AG09309 (cell line): ENCODE measurements at regions not wholly inside any gene's neighbourhood (a gene's known extent, or its start where the extent isn't known, plus 50 kb on each side); places are given as distances from the start of the nearest gene placed in this dataset.

Experiments used
- DNase-seq: peaks from one replicate; pipeline ENCODE4 v3.0.0-alpha.2; 2010; ENCODE audit warnings: low read depth
- H3K4me3 ChIP-seq: 2 replicates; pipeline ENCODE4 v1.5.1; 2011; ENCODE audit warnings: mild to moderate bottlenecking, low read depth, low read length, moderate library complexity; ENCODE audit not compliant: control insufficient read depth
- TF ChIP-seq, protein P1 (sequence below): IDR thresholded peaks from 2 replicates; pipeline ENCODE4 v1.5.1; 2011; ENCODE audit warnings: mild to moderate bottlenecking, low read depth, low read length, inconsistent platforms; ENCODE audit not compliant: insufficient read depth, control insufficient read depth; ENCODE audit errors: missing control alignments

DNA sequence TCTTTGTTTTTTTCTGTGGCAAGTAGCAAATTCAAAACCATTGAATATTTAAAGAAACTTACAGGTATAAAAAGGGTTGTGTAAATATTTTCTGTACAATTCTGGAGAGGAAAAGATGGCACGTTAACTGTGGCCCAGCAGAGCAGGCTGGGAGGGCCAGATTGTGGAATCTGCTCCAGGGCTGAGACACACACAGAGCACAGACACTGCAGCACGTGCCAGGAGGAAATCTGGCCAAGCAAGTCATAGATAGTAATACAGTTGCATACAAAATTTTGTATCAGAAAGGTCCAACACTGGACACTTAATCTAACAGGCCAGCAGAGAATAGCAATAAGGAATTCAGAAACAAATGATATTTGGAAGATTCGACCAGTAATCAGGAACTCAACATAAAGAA, 763.7 kb downstream of the PDHA2 start:
- no peak overlapping the region for H3K4me3 ChIP-seq
- no peak for DNase-seq
- TF ChIP-seq, protein P1, sequence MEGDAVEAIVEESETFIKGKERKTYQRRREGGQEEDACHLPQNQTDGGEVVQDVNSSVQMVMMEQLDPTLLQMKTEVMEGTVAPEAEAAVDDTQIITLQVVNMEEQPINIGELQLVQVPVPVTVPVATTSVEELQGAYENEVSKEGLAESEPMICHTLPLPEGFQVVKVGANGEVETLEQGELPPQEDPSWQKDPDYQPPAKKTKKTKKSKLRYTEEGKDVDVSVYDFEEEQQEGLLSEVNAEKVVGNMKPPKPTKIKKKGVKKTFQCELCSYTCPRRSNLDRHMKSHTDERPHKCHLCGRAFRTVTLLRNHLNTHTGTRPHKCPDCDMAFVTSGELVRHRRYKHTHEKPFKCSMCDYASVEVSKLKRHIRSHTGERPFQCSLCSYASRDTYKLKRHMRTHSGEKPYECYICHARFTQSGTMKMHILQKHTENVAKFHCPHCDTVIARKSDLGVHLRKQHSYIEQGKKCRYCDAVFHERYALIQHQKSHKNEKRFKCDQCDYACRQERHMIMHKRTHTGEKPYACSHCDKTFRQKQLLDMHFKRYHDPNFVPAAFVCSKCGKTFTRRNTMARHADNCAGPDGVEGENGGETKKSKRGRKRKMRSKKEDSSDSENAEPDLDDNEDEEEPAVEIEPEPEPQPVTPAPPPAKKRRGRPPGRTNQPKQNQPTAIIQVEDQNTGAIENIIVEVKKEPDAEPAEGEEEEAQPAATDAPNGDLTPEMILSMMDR, result no peak

DNA sequence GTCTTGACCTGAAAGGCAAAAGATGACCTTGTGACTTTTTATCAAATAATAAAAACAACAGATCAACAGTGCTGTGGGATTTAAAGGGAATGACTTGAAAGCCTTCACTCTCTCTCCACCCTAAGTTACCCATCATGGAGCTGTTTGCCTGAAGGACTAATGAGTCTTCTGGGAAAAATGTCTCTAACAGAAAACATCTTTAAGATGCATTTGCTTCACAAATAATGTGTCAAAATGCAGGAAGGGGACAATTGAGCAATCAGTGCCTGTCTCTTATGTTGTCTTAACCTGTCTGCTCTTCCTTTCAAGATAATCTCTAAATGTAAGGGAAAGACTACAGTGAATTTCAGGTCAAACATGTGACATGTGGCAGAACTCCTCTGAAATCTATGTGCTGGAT, 766.6 kb downstream of the PDHA2 start:
- H3K4me3 ChIP-seq, result no peak overlapping the region
- TF ChIP-seq, protein P1, result no peak
- DNase-seq, result no peak

DNA sequence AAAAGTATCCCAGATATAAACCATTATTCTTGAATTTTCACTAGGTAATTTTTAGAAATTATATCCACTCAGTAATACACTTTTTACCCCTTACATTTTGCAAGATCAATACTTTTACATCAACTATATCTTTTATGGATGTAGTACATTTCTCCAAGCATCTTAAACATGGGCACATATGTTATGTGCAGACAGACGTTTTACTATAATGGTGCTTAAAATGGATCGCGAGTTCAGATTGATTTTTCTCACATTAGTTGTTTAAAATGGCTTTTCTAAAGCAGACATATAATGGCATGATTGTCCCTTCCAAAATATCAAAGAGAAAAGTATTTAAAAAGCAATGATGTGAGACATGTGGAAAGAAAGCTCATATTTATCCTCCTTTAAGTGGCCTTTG, 786.1 kb downstream of the PDHA2 start:
- H3K4me3 ChIP-seq, result no peak overlapping the region
- TF ChIP-seq, protein P1, result no peak
- DNase-seq, result no peak

DNA sequence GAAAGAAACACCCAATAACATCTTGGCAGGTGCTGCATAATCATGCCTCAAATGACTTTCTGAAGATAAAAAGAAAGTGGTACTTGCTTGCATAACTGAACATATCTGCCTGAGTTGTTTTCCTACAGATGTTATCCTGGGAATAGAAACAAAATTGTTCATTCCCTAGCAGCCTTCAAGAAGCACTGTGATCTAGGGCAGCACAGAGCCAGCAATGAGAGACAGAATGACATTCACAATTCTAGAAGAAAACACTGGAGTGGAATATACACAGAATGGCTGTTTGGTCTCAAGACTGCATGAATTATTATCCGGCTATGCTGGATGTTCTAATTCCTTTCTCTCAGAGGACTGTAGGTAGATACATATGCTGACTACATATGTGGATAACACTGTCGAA, 790.9 kb downstream of the PDHA2 start:
- TF ChIP-seq, protein P1, result no peak
- DNase-seq, result no peak
- H3K4me3 ChIP-seq, result no peak overlapping the region

DNA sequence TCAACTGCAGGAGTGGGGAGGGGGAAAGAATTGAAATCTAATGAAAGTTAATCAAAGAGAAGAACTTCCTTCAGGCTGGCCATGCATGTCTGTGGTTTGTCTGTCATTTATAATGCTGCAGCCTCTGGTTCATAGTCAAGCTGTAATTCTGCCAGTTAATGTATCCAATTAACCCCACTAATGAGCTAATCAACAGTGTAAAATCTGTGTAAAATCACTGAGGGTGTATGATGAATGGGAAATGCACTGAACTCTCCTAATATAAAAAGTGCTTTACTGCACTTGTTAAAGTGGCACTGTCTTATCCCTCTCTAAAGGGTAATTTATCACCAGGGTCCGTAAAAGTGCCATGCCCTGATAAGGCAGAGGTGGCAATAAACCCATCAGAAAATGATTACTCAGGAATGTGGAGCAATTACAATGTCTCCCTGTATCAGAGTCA, 798.1 kb downstream of the PDHA2 start:
- TF ChIP-seq, protein P1, result no peak
- no peak overlapping the region for H3K4me3 ChIP-seq
- no peak for DNase-seq

DNA sequence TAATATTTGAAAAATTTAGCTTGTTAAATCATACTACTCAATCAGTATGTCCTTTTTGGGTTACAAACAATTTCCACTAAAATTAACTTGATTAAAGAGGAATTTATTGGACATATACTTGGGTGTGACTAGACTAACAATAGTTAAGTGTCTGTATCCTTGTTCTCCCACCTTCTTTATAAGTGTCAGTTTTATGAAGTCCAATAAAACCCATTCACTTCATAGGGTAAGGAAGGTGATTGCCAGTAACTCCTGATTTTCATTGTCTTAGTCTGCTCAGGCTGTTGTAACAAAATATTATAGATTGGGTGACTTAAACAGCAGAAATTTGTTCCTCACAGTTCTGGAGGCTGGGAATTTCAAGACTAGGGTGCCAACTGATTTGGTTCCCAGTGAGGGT, 800.0 kb downstream of the PDHA2 start:
- TF ChIP-seq, protein P1, result no peak
- H3K4me3 ChIP-seq, result no peak overlapping the region
- no peak for DNase-seq

DNA sequence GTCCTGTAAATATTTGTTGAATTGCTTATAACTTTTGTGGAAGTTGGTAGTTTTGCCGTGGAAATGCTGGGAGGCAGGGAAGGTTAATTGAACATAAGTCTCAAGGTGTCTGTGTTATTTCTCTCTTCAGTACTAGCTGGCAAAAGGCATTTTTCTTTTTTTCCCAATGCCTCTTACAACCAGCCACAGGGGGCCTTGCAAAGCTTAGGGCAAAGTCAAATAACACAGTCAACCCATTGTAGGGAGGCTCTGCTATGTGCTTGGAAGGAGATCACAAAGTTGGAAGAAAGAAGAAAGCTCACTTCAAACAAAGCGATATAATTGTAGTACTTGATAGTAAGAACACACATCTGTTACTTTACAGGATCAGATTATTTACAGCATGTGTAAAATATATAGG, 802.6 kb downstream of the PDHA2 start:
- TF ChIP-seq, protein P1, result no peak
- DNase-seq, result no peak
- no peak overlapping the region for H3K4me3 ChIP-seq
